Mesenchymal stem cell (in vitro differentiated cells and primary cell): ENCODE measurements at regions not wholly inside any gene's neighbourhood (a gene's known extent, or its start where the extent isn't known, plus 50 kb on each side); places are given as distances from the start of the nearest gene placed in this dataset.

Experiments used
- DNase-seq: peaks from one replicate; pipeline ENCODE4 v3.0.0-alpha.2; 2013
- H2AFZ ChIP-seq: one replicate; pipeline ENCODE4 v1.6.1; 2013; ENCODE audit warnings: low read depth, mild to moderate bottlenecking, control low read depth, inconsistent platforms, low read length, moderate library complexity
- H2AK5ac ChIP-seq: 2 replicates; pipeline ENCODE4 v1.6.1; 2013; ENCODE audit warnings: low read length, moderate library complexity, mild to moderate bottlenecking, inconsistent platforms; ENCODE audit not compliant: severe bottlenecking
- H2BK120ac ChIP-seq: one replicate; pipeline ENCODE4 v1.6.1; 2013; ENCODE audit warnings: low read depth, mild to moderate bottlenecking, inconsistent platforms, low read length, moderate library complexity
- H2BK12ac ChIP-seq, 2 experiments: one replicate each; pipeline ENCODE4 v1.6.1; 2013; ENCODE audit warnings: inconsistent platforms in 2 of 2, low read length in 2 of 2, mild to moderate bottlenecking in 2 of 2, moderate library complexity in 2 of 2, control low read depth in 1 of 2
- H2BK15ac ChIP-seq: one replicate; pipeline ENCODE4 v1.6.1; 2013; ENCODE audit warnings: mild to moderate bottlenecking, low read depth, inconsistent platforms; ENCODE audit not compliant: poor library complexity, severe bottlenecking
- H2BK5ac ChIP-seq: 2 replicates; pipeline ENCODE4 v1.6.1; 2013; ENCODE audit warnings: low read depth, mild to moderate bottlenecking, low read length, control low read depth, inconsistent platforms; ENCODE audit not compliant: poor library complexity, severe bottlenecking
- H3K14ac ChIP-seq, 2 experiments: one replicate each; pipeline ENCODE4 v1.6.1; 2013; ENCODE audit warnings: inconsistent platforms in 2 of 2, low read length in 2 of 2, control low read depth in 1 of 2, mild to moderate bottlenecking in 1 of 2, moderate library complexity in 1 of 2
- H3K18ac ChIP-seq, 2 experiments: one replicate each; pipeline ENCODE4 v1.6.1; 2013; ENCODE audit warnings: inconsistent platforms in 2 of 2, low read length in 2 of 2, control low read depth in 1 of 2, low read depth in 1 of 2, mild to moderate bottlenecking in 1 of 2
- H3K23ac ChIP-seq, 2 experiments: one replicate each; pipeline ENCODE4 v1.6.1; 2013; ENCODE audit warnings: inconsistent platforms in 2 of 2, low read length in 2 of 2, mild to moderate bottlenecking in 2 of 2, moderate library complexity in 2 of 2, control low read depth in 1 of 2
- H3K27ac ChIP-seq: 2 replicates; pipeline ENCODE4 v1.5.1; 2013; ENCODE audit warnings: mild to moderate bottlenecking, moderate library complexity, low read length, control low read depth, inconsistent platforms; ENCODE audit not compliant: poor library complexity, severe bottlenecking
- H3K27me3 ChIP-seq, 2 experiments: 2 replicates each; pipeline versions ENCODE4 v1.6.1 to v1.7.0; 2013; ENCODE audit warnings: low read length in 2 of 2, mild to moderate bottlenecking in 2 of 2, moderate library complexity in 2 of 2, control low read depth in 1 of 2, inconsistent platforms in 1 of 2; ENCODE audit not compliant: control insufficient read depth in 1 of 2, insufficient read depth in 1 of 2
- H3K36me3 ChIP-seq, 2 experiments: 2 replicates each; pipeline versions ENCODE4 v1.6.1 to v1.7.0; 2013; ENCODE audit warnings: low read length in 2 of 2, control low read depth in 1 of 2, inconsistent platforms in 1 of 2, low read depth in 1 of 2, mild to moderate bottlenecking in 1 of 2; ENCODE audit not compliant: insufficient read depth in 2 of 2, control insufficient read depth in 1 of 2
- H3K4ac ChIP-seq, 2 experiments: one replicate each; pipeline ENCODE4 v1.6.1; 2013; ENCODE audit warnings: inconsistent platforms in 2 of 2, low read length in 2 of 2, mild to moderate bottlenecking in 2 of 2, moderate library complexity in 2 of 2, control low read depth in 1 of 2, low read depth in 1 of 2
- H3K4me1 ChIP-seq: 2 replicates; pipeline ENCODE4 v1.6.1; 2013; ENCODE audit warnings: low read depth, low read length, control low read depth; ENCODE audit not compliant: control insufficient read depth, insufficient read depth
- H3K4me2 ChIP-seq: 2 replicates; pipeline ENCODE4 v1.6.1; 2013; ENCODE audit warnings: low read length, mild to moderate bottlenecking, inconsistent platforms; ENCODE audit not compliant: poor library complexity, severe bottlenecking
- H3K4me3 ChIP-seq, 2 experiments: 2 replicates each; pipeline versions ENCODE4 v1.5.1 to v1.7.0; 2013; ENCODE audit warnings: low read length in 2 of 2, mild to moderate bottlenecking in 2 of 2, control low read depth in 1 of 2, low read depth in 1 of 2; ENCODE audit not compliant: insufficient read depth in 1 of 2
- H3K79me1 ChIP-seq: replicated peaks from 2 replicates; pipeline ENCODE4 v1.6.1; 2013; ENCODE audit warnings: mild to moderate bottlenecking, control low read depth, low read length, inconsistent platforms; ENCODE audit not compliant: poor library complexity, severe bottlenecking
- H3K9ac ChIP-seq: 2 replicates; pipeline ENCODE4 v1.7.0; 2013; ENCODE audit warnings: mild to moderate bottlenecking, low read length, moderate library complexity
- H3K9me3 ChIP-seq: 2 replicates; pipeline ENCODE4 v1.7.0; 2013; ENCODE audit warnings: mild to moderate bottlenecking, low read length; ENCODE audit not compliant: control insufficient read depth
- H4K8ac ChIP-seq: one replicate; pipeline ENCODE4 v1.6.1; 2013; ENCODE audit warnings: inconsistent platforms, mild to moderate bottlenecking, low read length, moderate library complexity
- H4K91ac ChIP-seq: one replicate; pipeline ENCODE4 v1.6.1; 2013; ENCODE audit warnings: mild to moderate bottlenecking, low read length, inconsistent platforms
- WGBS: methylation state at CpG from one replicate; pipeline ENCODE4 v1.1.7; 2013; ENCODE audit warnings: mixed read lengths; 5-methylcytosine and 5-hydroxymethylcytosine counted together

- Histone ChIP-seq H2BK120ac (no peak overlapping the region), H3K27me3 (no peaks in the 10 kb centered on the region), H2BK5ac (no peak overlapping the region), H3K9me3 (peaks cover 2% of the 10 kb centered on the region), H4K91ac (no peak overlapping the region), H2AFZ (no peak overlapping the region), H2BK12ac (no peak overlapping the region), H3K9ac (no peak overlapping the region), H3K14ac (no peak overlapping the region), H2BK15ac (no peak overlapping the region), H3K4ac (no peak overlapping the region), H3K4me1 (no peaks in the 10 kb centered on the region), H3K27ac (no peak overlapping the region), H3K79me1 (no peaks in the 10 kb centered on the region), H3K4me3 (no peak overlapping the region), H3K36me3 (no peaks in the 10 kb centered on the region), H2AK5ac (no peak overlapping the region), H3K18ac (no peak overlapping the region), H3K4me2 (no peak overlapping the region), H3K23ac (no peak overlapping the region), H4K8ac (no peak overlapping the region)
- 85% methylated on average over 8 of the region's 11 CpGs for WGBS
- no peak for DNase-seq
These were observed 837.8 kb downstream of the TBC1D22A start for GRCh38 chr22:47600281-47600680.

DNA sequence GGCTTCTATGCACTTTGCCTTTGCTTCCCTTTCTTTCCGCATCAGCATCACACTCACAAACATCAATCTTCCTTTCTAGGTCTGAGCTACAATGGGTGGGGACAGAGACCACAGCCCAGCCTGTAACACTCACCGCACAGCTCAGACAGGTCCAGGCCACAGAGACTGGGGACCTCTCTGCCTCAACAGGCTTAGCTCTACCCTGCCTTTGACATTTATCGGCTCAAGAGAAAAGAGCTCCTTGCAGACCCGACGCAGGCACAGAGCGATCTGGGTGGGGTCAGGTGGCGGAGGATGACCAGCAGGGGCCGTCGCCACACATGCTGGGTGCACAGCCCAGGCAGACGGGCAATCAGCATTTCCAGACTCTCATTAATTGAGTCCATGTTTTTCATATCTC is 837.3 kb downstream of the TBC1D22A start:
- Histone ChIP-seq H2BK15ac (no peak overlapping the region), H3K18ac (no peak overlapping the region), H3K4ac (no peak overlapping the region), H4K8ac (no peak overlapping the region), H4K91ac (no peak overlapping the region), H3K23ac (no peak overlapping the region), H3K4me3 (no peak overlapping the region), H2BK5ac (no peak overlapping the region), H3K27me3 (no peaks in the 10 kb centered on the region), H2BK12ac (no peak overlapping the region), H3K79me1 (no peaks in the 10 kb centered on the region), H3K4me1 (no peaks in the 10 kb centered on the region), H3K9me3 (peaks cover 5% of the 10 kb centered on the region), H2BK120ac (no peak overlapping the region), H3K4me2 (no peak overlapping the region), H3K27ac (no peak overlapping the region), H2AFZ (no peak overlapping the region), H3K36me3 (no peaks in the 10 kb centered on the region), H3K9ac (no peak overlapping the region), H2AK5ac (no peak overlapping the region), H3K14ac (no peak overlapping the region)
- 96% methylated on average over 10 of the region's 10 CpGs for WGBS
- no peak for DNase-seq

- Histone ChIP-seq H2AFZ (no peak overlapping the region), H3K4me3 (no peak overlapping the region), H3K9ac (no peak overlapping the region), H2AK5ac (no peak overlapping the region), H2BK5ac (no peak overlapping the region), H3K4ac (no peak overlapping the region), H3K23ac (no peak overlapping the region), H3K79me1 (no peaks in the 10 kb centered on the region), H4K91ac (no peak overlapping the region), H2BK120ac (no peak overlapping the region), H3K27me3 (no peaks in the 10 kb centered on the region), H3K4me2 (no peak overlapping the region), H2BK15ac (no peak overlapping the region), H3K27ac (no peak overlapping the region), H3K36me3 (no peaks in the 10 kb centered on the region), H3K9me3 (peaks cover 6% of the 10 kb centered on the region), H2BK12ac (no peak overlapping the region), H3K18ac (no peak overlapping the region), H4K8ac (no peak overlapping the region), H3K14ac (no peak overlapping the region), H3K4me1 (no peaks in the 10 kb centered on the region)
- DNase-seq, result no peak
- 65% methylated on average over 6 of the region's 6 CpGs for WGBS
These were observed 836.4 kb downstream of the TBC1D22A start for GRCh38 chr22:47598864-47599263.

DNA sequence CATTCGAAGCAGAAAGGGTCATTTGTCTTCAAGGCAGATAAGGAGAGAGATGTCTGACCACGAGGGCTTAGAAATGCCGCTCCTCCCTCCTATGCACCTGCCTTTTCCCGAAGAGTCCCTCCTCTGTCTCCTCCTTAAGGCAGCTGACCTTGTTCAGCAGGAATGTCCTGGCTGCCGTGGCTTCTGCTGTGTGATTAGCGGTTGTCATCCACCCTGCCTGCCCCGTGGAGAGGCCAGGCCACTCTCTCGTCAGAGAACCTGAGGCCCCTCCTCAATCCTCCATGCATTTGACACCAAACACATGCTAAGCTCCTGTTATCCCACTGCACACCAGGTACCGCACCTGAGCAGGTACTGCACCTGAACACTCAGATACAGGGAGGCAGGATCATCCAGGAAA is 834.6 kb downstream of the TBC1D22A start:
- DNase-seq, result no peak
- Histone ChIP-seq H3K27ac (no peak overlapping the region), H2BK15ac (no peak overlapping the region), H3K4me1 (no peaks in the 10 kb centered on the region), H3K4me2 (no peak overlapping the region), H3K4ac (no peak overlapping the region), H3K14ac (no peak overlapping the region), H3K4me3 (no peak overlapping the region), H2AFZ (no peak overlapping the region), H2AK5ac (no peak overlapping the region), H3K27me3 (no peaks in the 10 kb centered on the region), H2BK12ac (no peak overlapping the region), H3K36me3 (no peaks in the 10 kb centered on the region), H3K79me1 (no peaks in the 10 kb centered on the region), H3K9me3 (peaks cover 4% of the 10 kb centered on the region), H3K23ac (no peak overlapping the region), H2BK5ac (no peak overlapping the region), H3K9ac (no peak overlapping the region), H4K8ac (no peak overlapping the region), H2BK120ac (no peak overlapping the region), H3K18ac (no peak overlapping the region), H4K91ac (no peak overlapping the region)
- whole genome bisulfite sequencing, result 57% methylated on average over 9 of the region's 9 CpGs
